H9 (cell line): ENCODE measurements at regions not wholly inside any gene's neighbourhood (a gene's known extent, or its start where the extent isn't known, plus 50 kb on each side); places are given as distances from the start of the nearest gene placed in this dataset.

Experiments used
- DNase-seq: peaks from one replicate; pipeline ENCODE4 v3.0.0-alpha.2; 2017
- H2AFZ ChIP-seq: one replicate; pipeline ENCODE4 v1.6.1; 2013; ENCODE audit warnings: mild to moderate bottlenecking, low read length, control low read depth, moderate library complexity
- H2AK5ac ChIP-seq: 2 replicates; pipeline ENCODE4 v1.6.1; 2013; ENCODE audit warnings: low read length, control low read depth, mixed read lengths; ENCODE audit not compliant: insufficient read length
- H2BK120ac ChIP-seq: one replicate; pipeline ENCODE4 v1.6.1; 2013; ENCODE audit warnings: low read depth, mild to moderate bottlenecking, low read length, control low read depth, inconsistent platforms; ENCODE audit not compliant: poor library complexity, severe bottlenecking
- H2BK12ac ChIP-seq: 2 replicates; pipeline ENCODE4 v1.6.1; 2013; ENCODE audit warnings: low read length, control low read depth, mixed read lengths, low read depth; ENCODE audit not compliant: insufficient read length
- H2BK15ac ChIP-seq: 2 replicates; pipeline ENCODE4 v1.6.1; 2013; ENCODE audit warnings: low read depth, low read length, control low read depth
- H2BK20ac ChIP-seq: one replicate; pipeline ENCODE4 v1.6.1; 2013; ENCODE audit warnings: low read depth, mild to moderate bottlenecking, low read length, control low read depth, inconsistent platforms; ENCODE audit not compliant: poor library complexity, severe bottlenecking
- H2BK5ac ChIP-seq: 2 replicates; pipeline ENCODE4 v1.6.1; 2013; ENCODE audit warnings: low read length, control low read depth, mixed read lengths; ENCODE audit not compliant: insufficient read length
- H3K14ac ChIP-seq: 2 replicates; pipeline ENCODE4 v1.6.1; 2013; ENCODE audit warnings: low read length, control low read depth; ENCODE audit not compliant: insufficient read depth
- H3K18ac ChIP-seq: 2 replicates; pipeline ENCODE4 v1.6.1; 2013; ENCODE audit warnings: low read depth, mild to moderate bottlenecking, mixed read lengths, low read length, control low read depth; ENCODE audit not compliant: insufficient read length
- H3K23ac ChIP-seq: 2 replicates; pipeline ENCODE4 v1.6.1; 2013; ENCODE audit warnings: low read length, control low read depth, mixed read lengths, low read depth; ENCODE audit not compliant: insufficient read length
- H3K23me2 ChIP-seq: 2 replicates; pipeline ENCODE4 v1.6.1; 2013; ENCODE audit warnings: low read depth, mild to moderate bottlenecking, mixed read lengths, low read length, control low read depth; ENCODE audit not compliant: insufficient read length, poor library complexity, severe bottlenecking
- H3K27ac ChIP-seq: 2 replicates; pipeline ENCODE4 v1.5.1; 2013; ENCODE audit warnings: low read length, control low read depth, mixed read lengths, low read depth; ENCODE audit not compliant: insufficient read length
- H3K27me3 ChIP-seq: 2 replicates; pipeline ENCODE4 v1.6.1; 2013; ENCODE audit warnings: low read length, control low read depth, inconsistent platforms; ENCODE audit not compliant: insufficient read depth
- H3K4ac ChIP-seq: 2 replicates; pipeline ENCODE4 v1.6.1; 2013; ENCODE audit warnings: low read depth, mild to moderate bottlenecking, control low read depth, inconsistent platforms, low read length, moderate library complexity
- H3K4me1 ChIP-seq: 2 replicates; pipeline ENCODE4 v1.6.1; 2013; ENCODE audit warnings: low read length, control low read depth, inconsistent platforms; ENCODE audit not compliant: insufficient read depth
- H3K4me2 ChIP-seq: 2 replicates; pipeline ENCODE4 v1.6.1; 2013; ENCODE audit warnings: low read length, control low read depth, mixed read lengths; ENCODE audit not compliant: insufficient read length, insufficient read depth
- H3K56ac ChIP-seq: 2 replicates; pipeline ENCODE4 v1.6.1; 2013; ENCODE audit warnings: low read depth, mild to moderate bottlenecking, mixed read lengths, low read length, control low read depth; ENCODE audit not compliant: insufficient read length
- H3K79me1 ChIP-seq: 2 replicates; pipeline ENCODE4 v1.6.1; 2013; ENCODE audit warnings: low read depth, mild to moderate bottlenecking, moderate library complexity, low read length, control low read depth, inconsistent platforms; ENCODE audit not compliant: insufficient read depth, poor library complexity, severe bottlenecking
- H3K79me2 ChIP-seq: 2 replicates; pipeline ENCODE4 v1.6.1; 2013; ENCODE audit warnings: low read length, control low read depth, inconsistent platforms; ENCODE audit not compliant: insufficient read depth
- H3K9ac ChIP-seq: 2 replicates; pipeline ENCODE4 v1.6.1; 2013; ENCODE audit warnings: low read length, control low read depth, mixed read lengths; ENCODE audit not compliant: insufficient read length; ENCODE audit errors: extremely low read depth
- H3K9me3 ChIP-seq: one replicate; pipeline ENCODE4 v1.6.1; 2013; ENCODE audit warnings: low read depth, low read length, inconsistent platforms; ENCODE audit not compliant: control insufficient read depth
- H3T11ph ChIP-seq: one replicate; pipeline ENCODE4 v1.6.1; 2013; ENCODE audit warnings: mild to moderate bottlenecking, low read length, control low read depth, inconsistent platforms
- H4K20me1 ChIP-seq: one replicate; pipeline ENCODE4 v1.6.1; 2013; ENCODE audit not compliant: control insufficient read depth, insufficient read length, insufficient read depth
- H4K5ac ChIP-seq: 2 replicates; pipeline ENCODE4 v1.6.1; 2013; ENCODE audit warnings: low read depth, mild to moderate bottlenecking, mixed read lengths, low read length, control low read depth; ENCODE audit not compliant: insufficient read length
- H4K8ac ChIP-seq: replicated peaks from 2 replicates; pipeline ENCODE4 v1.6.1; 2013; ENCODE audit warnings: low read length, control low read depth, mixed read lengths, low read depth; ENCODE audit not compliant: insufficient read length
- H4K91ac ChIP-seq: 2 replicates; pipeline ENCODE4 v1.6.1; 2013; ENCODE audit warnings: low read depth, mild to moderate bottlenecking, moderate library complexity, mixed read lengths, low read length, control low read depth; ENCODE audit not compliant: insufficient read length
- H3K27ac Mint-ChIP-seq, 3 experiments: 2 replicates in 2 of 3; 3 replicates in 1 of 3; pipeline ENCODE4 v1.8.0; 2020 to 2021; ENCODE audit warnings: mixed read lengths in 3 of 3, mild to moderate bottlenecking in 1 of 3, moderate library complexity in 1 of 3
- H3K27me3 Mint-ChIP-seq: 2 replicates; pipeline ENCODE4 v1.8.0; 2021; ENCODE audit warnings: low read depth, mild to moderate bottlenecking, moderate library complexity, mixed read lengths
- H3K36me3 Mint-ChIP-seq, 3 experiments: 2 replicates in 2 of 3; 3 replicates in 1 of 3; pipeline ENCODE4 v1.8.0; 2020 to 2021; ENCODE audit warnings: low read depth in 3 of 3, mixed read lengths in 3 of 3; ENCODE audit not compliant: insufficient read depth in 1 of 3
- H3K4me1 Mint-ChIP-seq, 2 experiments: 2 replicates each; pipeline ENCODE4 v1.8.0; 2020; ENCODE audit warnings: mixed read lengths in 2 of 2
- H3K4me3 Mint-ChIP-seq, 2 experiments: 2 replicates in 1 of 2; 3 replicates in 1 of 2; pipeline ENCODE4 v1.8.0; 2020 to 2021; ENCODE audit warnings: mild to moderate bottlenecking in 2 of 2, mixed read lengths in 2 of 2, moderate library complexity in 1 of 2
- H3K9me3 Mint-ChIP-seq, 2 experiments: 2 replicates in 1 of 2; 3 replicates in 1 of 2; pipeline ENCODE4 v1.8.0; 2020; ENCODE audit warnings: mild to moderate bottlenecking in 2 of 2, mixed read lengths in 2 of 2, moderate library complexity in 1 of 2
- CTCF ChIP-seq: fragments of 200-600 bp; sonication (generic); conservative IDR thresholded peaks from 3 replicates; pipeline ENCODE4 v1.8.0; 2021; ENCODE audit warnings: antibody characterized with exemption, mild to moderate bottlenecking
- WGBS: extraction: QIAGEN DNeasy Blood & Tissue Kit; methylation state at CpG from one replicate; pipeline ENCODE4 v1.1.7; 2013; ENCODE audit warnings: missing lambda C conversion rate, low lambda C conversion rate, mixed read lengths; ENCODE audit not compliant: insufficient read length; ENCODE audit errors: extremely low coverage; 5-methylcytosine and 5-hydroxymethylcytosine counted together

GRCh38 chr16:86862595-86863280 is 284.4 kb downstream of the FOXL1 start:
- Mint-ChIP-seq H3K9me3 (peaks cover 4% of the 10 kb centered on the region in 2 experiments; a peak in 3 of 5 replicates), H3K27ac (no peak overlapping the region), H3K4me1 (no peaks in the 10 kb centered on the region), H3K27me3 (peaks cover 4% of the 10 kb centered on the region; the same call in 1 of the 2 replicates), H3K36me3 (no peaks in the 10 kb centered on the region; a peak in 1 of 7 replicates), H3K4me3 (no peak overlapping the region)
- Histone ChIP-seq H3K56ac (no peak overlapping the region), H2BK20ac (no peak overlapping the region), H3K18ac (no peak overlapping the region), H3K27ac (no peak overlapping the region), H3K27me3 (no peaks in the 10 kb centered on the region), H3K79me2 (no peaks in the 10 kb centered on the region), H3K4ac (no peak overlapping the region), H4K5ac (no peak overlapping the region), H2AFZ (no peak overlapping the region), H2AK5ac (no peak overlapping the region), H3K4me1 (no peaks in the 10 kb centered on the region), H4K20me1 (no peaks in the 10 kb centered on the region), H3K14ac (no peak overlapping the region), H3K23me2 (no peaks in the 10 kb centered on the region), H3K23ac (no peak overlapping the region), H2BK15ac (no peak overlapping the region), H4K91ac (no peak overlapping the region), H2BK12ac (no peak overlapping the region), H3T11ph (no peak overlapping the region), H2BK5ac (no peak overlapping the region), H3K79me1 (no peaks in the 10 kb centered on the region), H3K9me3 (peaks cover 8% of the 10 kb centered on the region), H2BK120ac (no peak overlapping the region), H3K9ac (no peak overlapping the region), H4K8ac (no peak overlapping the region), H3K4me2 (no peak overlapping the region)
- DNase-seq = no peak
- TF ChIP-seq CTCF = no peak
- no CpG with 5 or more reads among the region's 14 CpGs for WGBS
